Common myeloid progenitor, CD34-positive (primary cell): ENCODE measurements at regions not wholly inside any gene's neighbourhood (a gene's known extent, or its start where the extent isn't known, plus 50 kb on each side); places are given as distances from the start of the nearest gene placed in this dataset.

Source experiments
- CTCF ChIA-PET: fragments of 350-600 bp; sonication (Branson Sonifier 250); formaldehyde crosslinking; loops from one replicate; lab custom pipeline; 2021; ENCODE audit warnings: antibody characterized with exemption; lab: Charles Lee
- POLR2A ChIA-PET: fragments of 350-600 bp; sonication (Branson Sonifier 250); formaldehyde crosslinking; loops from one replicate; lab custom pipeline; 2021; ENCODE audit warnings: antibody characterized with exemption; lab: Charles Lee
- DNase-seq, 3 donors: peaks; one replicate each; pipeline versions ENCODE4 v3.0.0 to v3.0.0-alpha.2; 2013
- H3K27ac ChIP-seq, 2 experiments: 1 replicate in 1 of 2; 2 replicates in 1 of 2; pipeline ENCODE4 v1.7.0; 2013; ENCODE audit warnings: inconsistent platforms in 2 of 2, low read length in 2 of 2, mild to moderate bottlenecking in 2 of 2, low read depth in 1 of 2, moderate library complexity in 1 of 2; ENCODE audit not compliant: severe bottlenecking in 2 of 2, insufficient read depth in 1 of 2, poor library complexity in 1 of 2
- H3K27me3 ChIP-seq, 5 experiments: replicated peaks in 2 of 5; 1 replicate in 3 of 5; 2 replicates in 2 of 5; pipeline versions ENCODE4 v1.6.1 to v1.7.0; 2013; ENCODE audit warnings: low read length in 4 of 5, mild to moderate bottlenecking in 2 of 5, moderate library complexity in 2 of 5, inconsistent platforms in 1 of 5; ENCODE audit not compliant: insufficient read depth in 5 of 5, control insufficient read depth in 4 of 5
- H3K36me3 ChIP-seq, 4 experiments: 1 replicate in 2 of 4; 2 replicates in 2 of 4; pipeline versions ENCODE4 v1.6.1 to v1.7.0; 2013; ENCODE audit warnings: low read length in 3 of 4, control low read depth in 1 of 4, mild to moderate bottlenecking in 1 of 4; ENCODE audit not compliant: control insufficient read depth in 4 of 4, insufficient read depth in 4 of 4
- H3K4me1 ChIP-seq, 4 experiments: 1 replicate in 3 of 4; 2 replicates in 1 of 4; pipeline versions ENCODE4 v1.6.1 to v1.7.1; 2013; ENCODE audit warnings: low read length in 3 of 4, mild to moderate bottlenecking in 3 of 4, control low read depth in 1 of 4, inconsistent platforms in 1 of 4, moderate library complexity in 1 of 4; ENCODE audit not compliant: control insufficient read depth in 4 of 4, insufficient read depth in 4 of 4; ENCODE audit errors: control extremely low read depth in 1 of 4
- H3K4me3 ChIP-seq, 7 experiments: 1 replicate in 4 of 7; 2 replicates in 3 of 7; pipeline versions ENCODE4 v1.5.1 to v1.7.0; 2013; ENCODE audit warnings: mild to moderate bottlenecking in 7 of 7, low read length in 6 of 7, moderate library complexity in 6 of 7, inconsistent platforms in 2 of 7, low read depth in 2 of 7, control low read depth in 1 of 7; ENCODE audit not compliant: insufficient read depth in 4 of 7, control insufficient read depth in 1 of 7; ENCODE audit errors: extremely low read depth in 1 of 7
- H3K9me3 ChIP-seq, 5 experiments: 1 replicate in 4 of 5; 2 replicates in 1 of 5; pipeline versions ENCODE4 v1.6.1 to v1.7.1; 2013; ENCODE audit warnings: low read length in 4 of 5, mild to moderate bottlenecking in 2 of 5, inconsistent platforms in 1 of 5, low read depth in 1 of 5, moderate library complexity in 1 of 5; ENCODE audit not compliant: control insufficient read depth in 4 of 5, insufficient read depth in 2 of 5; ENCODE audit errors: control extremely low read depth in 1 of 5
- WGBS: methylation state at CpG from one replicate; pipeline ENCODE4 v1.1.5; 2013; ENCODE audit not compliant: insufficient coverage; 5-methylcytosine and 5-hydroxymethylcytosine counted together

DNA sequence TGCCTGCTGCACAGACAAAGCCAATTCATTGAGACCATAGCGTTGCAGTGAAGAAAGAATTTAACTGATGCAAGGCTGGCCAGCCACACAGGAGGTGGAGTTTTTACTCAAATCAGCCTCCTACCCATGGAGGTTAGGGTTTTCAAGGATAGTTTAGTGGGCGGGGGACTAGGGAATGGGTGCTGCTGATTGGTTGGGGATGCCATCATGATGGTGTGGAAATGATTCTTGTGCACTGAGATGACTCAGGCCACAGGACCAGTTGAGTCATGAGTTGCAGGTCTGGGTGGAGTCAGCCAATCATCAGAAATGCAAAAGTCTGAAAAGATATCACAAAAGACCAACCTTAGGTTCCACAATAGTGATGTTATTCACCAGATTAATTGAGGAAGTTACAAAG, 359.6 kb downstream of the FOXO1 start:
- no peak overlapping the region for H3K27ac ChIP-seq
- H3K9me3 ChIP-seq, result peaks cover 1 to 25% (median 16%) of the 10 kb centered on the region in 5 experiments
- no peaks in the 10 kb centered on the region for H3K4me1 ChIP-seq
- H3K27me3 ChIP-seq, result no peaks in the 10 kb centered on the region
- ChIA-PET POLR2A (no interaction called here), CTCF (no interaction called here)
- no peak overlapping the region for H3K4me3 ChIP-seq
- no peak for DNase-seq
- no peaks in the 10 kb centered on the region for H3K36me3 ChIP-seq
- 80% methylated on average over 2 of the region's 2 CpGs for WGBS

DNA sequence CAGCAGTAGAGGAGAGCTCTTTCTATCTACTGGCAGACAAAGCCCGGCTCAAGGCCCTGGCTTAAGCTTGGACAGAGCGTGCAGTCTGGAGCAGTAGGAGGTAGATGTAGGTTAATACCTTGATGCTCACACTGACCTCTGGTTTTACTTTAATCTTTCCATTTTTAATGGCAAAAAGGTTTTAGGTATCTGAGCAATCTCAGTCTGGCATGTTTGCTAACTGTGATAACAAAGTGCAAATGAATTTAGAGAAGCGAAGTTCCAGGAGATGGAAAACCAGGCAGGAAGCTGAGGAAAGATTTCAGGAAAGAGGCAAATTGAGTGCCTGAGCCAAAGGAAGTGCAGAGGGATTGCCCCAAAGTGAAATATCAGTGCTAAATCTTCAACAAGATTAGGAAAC, 356.6 kb downstream of the FOXO1 start:
- Histone ChIP-seq H3K4me1 (no peaks in the 10 kb centered on the region), H3K36me3 (no peaks in the 10 kb centered on the region), H3K27ac (no peak overlapping the region), H3K9me3 (peaks cover 1 to 18% (median 10%) of the 10 kb centered on the region in 5 experiments), H3K27me3 (no peaks in the 10 kb centered on the region), H3K4me3 (no peak overlapping the region)
- 86% methylated on average over 3 of the region's 3 CpGs for WGBS
- DNase-seq, result no peak
- ChIA-PET POLR2A (no interaction called here), CTCF (no interaction called here)

DNA sequence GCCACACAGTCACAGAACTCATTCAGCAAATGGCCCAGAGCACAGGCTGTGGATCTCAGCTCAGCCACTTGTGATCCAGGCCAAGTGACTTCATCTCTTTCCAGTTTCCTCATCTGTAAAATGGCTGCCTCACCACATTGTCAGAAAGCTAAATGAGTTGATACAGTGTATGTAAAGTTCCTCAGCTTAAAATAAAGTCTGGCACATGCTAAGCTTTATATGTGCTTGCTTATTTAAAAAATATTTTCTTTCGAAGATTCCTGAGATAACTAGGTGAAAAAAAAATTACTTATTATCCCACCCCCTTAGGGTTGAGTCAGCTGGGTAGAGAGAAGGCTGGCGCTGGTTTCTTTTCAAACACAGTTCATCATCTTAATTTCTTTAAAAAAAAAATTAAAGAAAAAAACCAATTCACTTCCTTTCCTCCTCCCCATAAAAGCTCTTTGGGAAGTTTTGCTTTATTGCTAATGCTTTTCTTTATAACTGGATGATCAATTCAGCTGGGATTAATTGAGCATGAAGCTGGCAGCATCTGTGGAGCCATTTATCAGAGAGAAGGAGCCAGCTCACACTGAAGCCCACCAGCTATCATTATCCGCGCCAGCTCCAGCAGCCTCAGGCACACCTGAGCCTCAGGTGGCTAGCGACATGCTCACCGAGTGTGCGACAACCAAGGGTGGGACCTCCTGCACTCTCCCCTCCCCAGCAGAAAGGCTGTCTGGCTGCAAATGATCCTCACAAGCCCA, 354.9 kb downstream of the FOXO1 start:
- ChIA-PET CTCF (interaction anchor here (0.6 kb wide), 1 partner anchor 397 kb away, joined by 3 read pairs; no protein-coding TSS in a partner anchor), POLR2A (no interaction called here)
- DNase-seq, result no peak
- Histone ChIP-seq H3K27me3 (no peaks in the 10 kb centered on the region), H3K4me1 (no peaks in the 10 kb centered on the region), H3K9me3 (peaks cover 1 to 9% (median 4%) of the 10 kb centered on the region in 5 experiments), H3K36me3 (no peaks in the 10 kb centered on the region), H3K4me3 (no peak overlapping the region), H3K27ac (no peak overlapping the region)
- 100% methylated on average over 5 of the region's 7 CpGs for WGBS

DNA sequence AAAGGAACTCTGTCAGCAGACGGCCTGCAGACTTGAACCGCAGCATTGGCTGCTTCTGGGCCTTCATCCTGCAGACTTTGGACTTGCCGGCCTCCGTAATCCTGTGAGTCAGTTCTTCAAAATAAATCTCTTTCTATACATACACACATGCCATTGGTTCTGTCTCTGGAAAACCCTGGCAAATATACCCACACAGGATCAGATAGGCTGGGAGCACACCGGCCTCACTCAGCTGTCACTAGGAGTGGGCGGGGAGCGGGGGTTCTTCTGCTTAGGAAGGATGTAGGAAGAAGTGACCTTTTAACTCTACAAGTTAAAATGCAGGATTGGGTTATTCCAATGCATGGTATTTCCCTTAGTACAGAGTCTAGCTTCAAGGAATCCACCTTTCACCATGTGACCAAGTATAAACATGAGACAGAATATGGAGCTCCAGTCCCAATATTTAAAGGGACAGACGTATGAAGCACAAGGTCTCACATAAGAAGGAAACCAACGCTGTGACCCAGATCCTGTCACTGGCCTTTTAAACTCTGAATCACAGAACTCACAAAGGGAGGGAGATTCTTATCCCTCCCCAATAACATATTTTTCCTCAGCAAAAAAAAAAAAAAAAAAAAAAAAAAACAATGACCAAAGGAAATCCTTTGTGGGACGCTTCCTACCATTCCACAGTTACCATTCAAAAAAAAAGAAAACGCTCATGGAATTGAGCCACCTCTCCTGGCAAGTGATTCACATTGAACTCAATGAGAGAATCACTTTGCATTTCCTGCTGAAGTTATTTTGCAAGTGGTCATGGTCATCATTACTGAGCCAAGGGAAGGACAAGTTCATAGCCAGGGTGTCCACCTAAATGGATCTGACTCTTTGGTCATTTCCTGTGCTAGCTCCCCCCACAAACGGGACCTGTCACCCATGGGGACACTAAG, 352.9 kb downstream of the FOXO1 start:
- no peaks in the 10 kb centered on the region for H3K9me3 ChIP-seq
- H3K27me3 ChIP-seq, result no peaks in the 10 kb centered on the region
- no peak overlapping the region for H3K27ac ChIP-seq
- 98% methylated on average over 8 of the region's 12 CpGs for WGBS
- no peak overlapping the region for H3K4me3 ChIP-seq
- POLR2A ChIA-PET, result no interaction called here
- H3K4me1 ChIP-seq, result peaks cover 0 to 7% (median 1%) of the 10 kb centered on the region in 4 experiments
- DNase-seq, result no peak
- no peaks in the 10 kb centered on the region for H3K36me3 ChIP-seq
- CTCF ChIA-PET, result no interaction called here

DNA sequence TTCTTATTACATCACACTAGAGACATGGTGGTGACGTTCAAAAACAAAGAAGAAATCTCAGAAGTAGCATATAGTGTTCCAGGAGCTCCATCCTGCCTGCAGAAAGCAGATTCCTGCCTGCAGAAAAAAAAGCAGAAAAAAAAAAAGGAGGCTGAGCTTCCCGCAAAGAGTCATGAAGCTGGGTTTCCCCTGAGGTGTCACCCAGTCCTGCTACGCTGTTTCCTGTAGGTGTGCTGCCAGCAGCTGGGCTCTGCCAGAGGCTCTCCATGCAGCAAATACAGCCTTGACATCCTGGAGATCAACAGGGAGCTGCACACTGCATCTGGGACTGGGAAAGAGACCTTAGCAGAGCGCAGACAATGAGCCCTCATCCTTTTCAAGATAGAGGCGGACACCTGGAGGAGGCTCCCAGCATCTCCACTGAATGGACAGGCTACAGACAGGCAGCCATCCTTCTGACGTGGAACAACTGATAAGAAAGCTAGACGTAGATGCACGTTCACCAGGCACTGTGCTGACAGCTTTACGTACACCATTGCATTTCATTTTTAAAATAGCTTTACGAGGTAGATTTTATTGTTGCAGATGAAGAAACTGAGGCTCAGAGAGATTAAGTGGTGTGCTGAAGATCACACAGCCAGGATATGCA, 350.9 kb downstream of the FOXO1 start:
- WGBS, result 87% methylated on average over 8 of the region's 10 CpGs
- Histone ChIP-seq H3K9me3 (no peaks in the 10 kb centered on the region), H3K27ac (no peak overlapping the region), H3K4me1 (peaks cover 0 to 7% (median 1%) of the 10 kb centered on the region in 4 experiments), H3K4me3 (no peak overlapping the region), H3K36me3 (no peaks in the 10 kb centered on the region), H3K27me3 (no peaks in the 10 kb centered on the region)
- DNase-seq, result no peak
- ChIA-PET POLR2A (interaction anchor here (0.6 kb wide), 1 partner anchor 303 kb away, joined by 3 read pairs; no protein-coding TSS in a partner anchor), CTCF (no interaction called here)

DNA sequence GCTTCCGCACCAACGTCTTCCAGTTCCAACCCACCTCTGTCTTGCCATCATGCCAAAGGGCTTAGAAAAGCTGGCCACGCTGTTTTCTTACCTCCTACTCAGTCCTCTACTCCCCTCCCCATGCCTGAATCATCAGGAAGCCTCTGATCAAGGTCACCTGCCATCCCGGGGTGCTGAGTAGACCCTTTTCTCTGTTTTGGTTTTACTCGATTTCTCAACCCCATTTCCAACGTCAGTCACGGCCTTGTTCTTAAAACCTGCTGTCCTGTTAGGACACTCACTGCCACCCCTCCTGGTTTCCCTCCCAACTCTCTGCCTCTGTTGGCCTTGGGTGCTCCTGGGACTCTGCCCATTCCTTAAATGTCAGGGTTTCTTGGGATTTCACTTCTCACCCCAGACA, 350.1 kb downstream of the FOXO1 start:
- Histone ChIP-seq H3K4me1 (peaks cover 0 to 7% (median 1%) of the 10 kb centered on the region in 4 experiments), H3K27ac (no peak overlapping the region), H3K9me3 (no peaks in the 10 kb centered on the region), H3K36me3 (no peaks in the 10 kb centered on the region), H3K27me3 (no peaks in the 10 kb centered on the region), H3K4me3 (no peak overlapping the region)
- POLR2A ChIA-PET, result no interaction called here
- no peak for DNase-seq
- CTCF ChIA-PET, result no interaction called here
- WGBS, result 95% methylated on average over 7 of the region's 7 CpGs
